GM10266 (cell line): ENCODE measurements at regions not wholly inside any gene's neighbourhood (a gene's known extent, or its start where the extent isn't known, plus 50 kb on each side); places are given as distances from the start of the nearest gene placed in this dataset.
"Not testable (repeated sequence)": the region's sequence is repeated elsewhere in the genome, so short reads cannot be mapped to it uniquely, and the experiment has no call there.

Source experiments
- DNase-seq: peaks from one replicate; pipeline ENCODE4 v3.0.0; 2012; ENCODE audit errors: extremely low spot score
- TF ChIP-seq, protein P1 (sequence below): IDR thresholded peaks from 2 replicates; pipeline ENCODE4 v1.5.1; 2012; ENCODE audit warnings: mild to moderate bottlenecking, low read depth; ENCODE audit not compliant: control insufficient read depth, insufficient read depth; ENCODE audit errors: missing control alignments

DNA sequence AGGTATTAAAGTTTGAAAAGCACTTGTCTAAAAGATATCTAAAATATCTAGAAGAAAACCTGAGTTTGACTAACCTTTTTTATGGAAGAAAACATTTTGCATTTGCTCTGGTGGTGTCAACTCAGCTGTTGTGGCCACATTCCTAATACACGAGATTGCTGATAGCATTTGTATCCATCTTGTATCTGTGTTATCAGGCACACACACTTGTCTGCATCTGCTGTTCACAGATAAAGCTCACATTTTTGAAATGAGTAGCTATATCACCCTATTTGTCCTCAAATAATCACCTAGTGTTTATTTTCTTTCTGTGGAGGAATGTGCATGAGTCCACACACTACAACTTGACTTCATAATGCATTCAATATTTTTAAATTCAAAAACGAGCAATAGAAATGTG lies 632.3 kb upstream of the NR2F2 start:
- TF ChIP-seq, protein P1, sequence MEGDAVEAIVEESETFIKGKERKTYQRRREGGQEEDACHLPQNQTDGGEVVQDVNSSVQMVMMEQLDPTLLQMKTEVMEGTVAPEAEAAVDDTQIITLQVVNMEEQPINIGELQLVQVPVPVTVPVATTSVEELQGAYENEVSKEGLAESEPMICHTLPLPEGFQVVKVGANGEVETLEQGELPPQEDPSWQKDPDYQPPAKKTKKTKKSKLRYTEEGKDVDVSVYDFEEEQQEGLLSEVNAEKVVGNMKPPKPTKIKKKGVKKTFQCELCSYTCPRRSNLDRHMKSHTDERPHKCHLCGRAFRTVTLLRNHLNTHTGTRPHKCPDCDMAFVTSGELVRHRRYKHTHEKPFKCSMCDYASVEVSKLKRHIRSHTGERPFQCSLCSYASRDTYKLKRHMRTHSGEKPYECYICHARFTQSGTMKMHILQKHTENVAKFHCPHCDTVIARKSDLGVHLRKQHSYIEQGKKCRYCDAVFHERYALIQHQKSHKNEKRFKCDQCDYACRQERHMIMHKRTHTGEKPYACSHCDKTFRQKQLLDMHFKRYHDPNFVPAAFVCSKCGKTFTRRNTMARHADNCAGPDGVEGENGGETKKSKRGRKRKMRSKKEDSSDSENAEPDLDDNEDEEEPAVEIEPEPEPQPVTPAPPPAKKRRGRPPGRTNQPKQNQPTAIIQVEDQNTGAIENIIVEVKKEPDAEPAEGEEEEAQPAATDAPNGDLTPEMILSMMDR, result no peak

DNA sequence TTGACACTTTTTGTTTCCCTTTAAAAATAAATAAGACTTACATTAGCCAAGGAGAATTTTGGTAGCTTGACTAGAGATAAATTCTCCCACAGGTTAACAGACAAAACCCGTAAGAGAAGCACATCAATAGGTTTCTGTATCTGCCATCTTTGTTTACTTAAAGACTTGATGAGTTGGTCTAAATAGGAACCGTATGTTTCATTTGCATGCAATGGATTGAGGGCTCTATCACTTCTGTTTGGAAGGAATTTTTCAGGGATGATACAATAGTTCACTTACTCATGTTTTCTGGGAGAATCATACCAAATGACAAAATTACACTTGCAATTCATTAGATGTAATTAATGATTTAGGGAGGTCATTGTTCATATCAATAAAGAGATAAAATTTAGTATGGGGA lies 631.5 kb upstream of the NR2F2 start:
- no peak for DNase-seq

More for the DNA sequence above, 632.3 kb upstream of the NR2F2 start:
- DNase-seq, result no peak

DNA sequence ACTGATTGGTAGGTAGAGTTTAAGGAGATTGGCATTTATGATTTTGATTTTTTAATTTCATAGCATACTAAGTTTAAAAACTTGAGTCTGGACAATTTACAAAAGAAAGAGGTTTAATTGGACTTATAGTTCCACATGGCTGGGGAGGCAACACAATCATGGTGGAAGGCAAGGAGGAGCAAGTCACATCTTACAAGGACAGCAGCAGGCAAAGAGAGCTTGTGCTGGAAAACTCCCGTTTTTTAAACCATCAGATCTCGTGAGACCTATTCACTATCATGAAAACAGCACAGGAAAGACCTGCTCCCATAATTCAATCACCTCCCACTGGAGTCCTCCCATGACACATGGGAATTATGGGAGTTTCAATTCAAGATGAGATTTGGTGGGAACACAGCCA lies 630.9 kb upstream of the NR2F2 start:
- TF ChIP-seq, protein P1, result no peak
- no peak for DNase-seq

More for the DNA sequence above, 631.5 kb upstream of the NR2F2 start:
- TF ChIP-seq, protein P1, result no peak

DNA sequence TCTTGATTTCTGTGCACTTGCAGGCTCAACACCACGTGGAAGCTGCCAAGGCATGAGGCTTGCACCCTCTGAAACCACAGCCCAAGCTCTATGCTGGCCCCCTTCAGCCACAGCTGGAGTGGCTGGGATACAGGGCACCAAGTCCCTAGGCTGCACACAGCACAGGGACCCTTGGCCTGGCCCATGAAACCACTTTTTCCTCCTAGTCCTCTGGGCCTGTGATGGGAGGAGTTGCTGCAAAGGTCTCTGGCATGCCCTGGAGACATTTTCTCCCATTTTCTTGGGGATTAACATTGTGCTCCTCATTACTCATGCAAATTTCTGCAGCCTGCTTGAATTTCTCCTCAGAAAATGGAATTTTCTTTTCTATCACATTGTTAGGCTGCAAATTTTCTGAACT lies 629.8 kb upstream of the NR2F2 start:
- DNase-seq, result not testable (repeated sequence)

DNA sequence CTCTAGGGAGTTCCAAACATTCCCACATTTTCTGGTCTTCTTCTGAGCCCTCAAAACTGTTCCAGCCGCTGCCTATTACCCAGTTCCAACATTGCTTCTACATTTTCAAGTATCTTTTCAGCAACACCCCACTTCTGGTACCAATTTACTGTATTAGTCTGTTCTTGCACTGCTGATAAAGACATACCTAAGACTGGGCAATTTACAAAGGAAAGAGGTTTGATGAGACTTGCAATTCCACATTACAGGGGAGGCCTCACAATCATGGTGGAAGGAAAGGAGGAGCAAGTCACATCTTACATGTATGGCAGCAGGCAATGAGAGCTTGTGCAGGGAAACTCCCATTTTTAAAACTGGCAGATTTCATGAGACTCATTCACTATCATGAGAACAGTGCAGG lies 629.1 kb upstream of the NR2F2 start:
- TF ChIP-seq, protein P1, result no peak
- DNase-seq, result no peak

DNA sequence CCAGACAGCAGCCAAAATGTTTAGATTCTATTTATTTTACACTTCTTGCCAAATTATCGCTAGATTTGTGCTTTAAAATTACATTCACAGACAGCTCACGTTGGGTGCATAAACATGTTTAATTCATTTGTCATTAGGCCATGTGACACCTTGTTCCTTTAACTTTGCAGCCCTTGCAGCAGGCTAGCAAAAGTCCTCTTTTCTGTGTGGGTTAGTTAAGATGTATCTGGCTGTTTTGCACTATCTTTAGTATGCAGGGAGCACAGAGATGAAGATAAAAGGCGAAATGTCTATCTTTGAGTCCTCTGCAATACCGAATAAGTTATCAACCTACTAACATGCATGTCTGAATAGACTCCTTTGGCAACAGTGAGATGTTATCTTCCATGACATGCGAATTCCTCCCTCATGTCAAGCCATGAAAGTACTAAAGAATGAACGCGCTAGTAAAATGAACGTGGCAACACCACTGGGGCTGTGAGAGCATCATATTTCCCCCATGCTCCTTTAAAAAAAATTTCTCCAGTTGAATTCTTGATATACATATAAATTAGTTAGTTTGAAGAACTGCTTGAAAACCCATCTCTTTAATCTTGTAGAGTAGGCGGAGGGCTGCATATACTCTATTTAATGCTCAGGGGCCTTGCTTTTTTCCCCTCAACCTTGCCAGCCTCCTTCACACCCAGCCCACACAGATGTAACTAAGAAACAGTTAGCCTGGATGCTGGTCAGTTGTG lies 620.4 kb upstream of the NR2F2 start:
- DNase-seq, result no peak
- TF ChIP-seq, protein P1, result no peak

DNA sequence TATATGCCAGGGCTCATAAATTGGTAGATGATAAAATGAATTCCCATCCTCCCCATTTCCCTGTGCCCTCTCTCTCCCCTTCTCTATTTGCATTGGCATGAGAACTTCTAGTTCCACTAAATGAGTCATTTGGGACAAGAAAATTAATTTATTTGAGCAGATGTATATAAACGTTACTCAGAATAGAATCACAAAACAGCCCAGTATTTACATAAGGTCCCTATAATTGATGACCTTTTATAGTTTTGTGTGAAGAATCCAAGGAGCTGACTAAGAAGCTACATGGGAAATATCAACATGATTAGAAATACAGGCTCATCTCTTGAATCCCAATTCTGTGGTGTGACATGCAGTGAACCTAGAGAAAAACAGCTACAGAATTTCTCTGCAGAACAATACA lies 617.7 kb upstream of the NR2F2 start:
- TF ChIP-seq, protein P1, result no peak
- DNase-seq, result no peak

DNA sequence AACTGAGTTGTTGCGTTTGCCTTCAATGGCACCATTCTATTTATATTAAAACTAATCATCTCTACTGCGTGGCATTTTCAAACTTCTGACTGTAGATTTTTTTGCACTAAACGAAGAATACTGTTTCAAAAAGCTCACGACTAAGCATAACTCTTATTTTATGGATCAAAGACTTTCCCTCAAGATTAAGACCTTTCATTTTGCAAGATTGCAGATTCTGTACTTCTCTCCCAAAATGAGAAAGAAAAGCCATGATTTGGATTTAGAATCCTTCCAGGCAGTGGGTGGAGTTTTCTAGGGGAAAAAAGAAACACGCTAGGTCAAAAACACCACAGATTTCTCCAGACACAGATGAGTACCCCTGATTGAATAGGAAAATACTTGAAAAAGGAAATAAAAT lies 617.2 kb upstream of the NR2F2 start:
- no peak for DNase-seq
- TF ChIP-seq, protein P1, result no peak
